ENCODE measurements at regions not wholly inside any gene's neighbourhood (a gene's known extent, or its start where the extent isn't known, plus 50 kb on each side); places are given as distances from the start of the nearest gene placed in this dataset.

DNA sequence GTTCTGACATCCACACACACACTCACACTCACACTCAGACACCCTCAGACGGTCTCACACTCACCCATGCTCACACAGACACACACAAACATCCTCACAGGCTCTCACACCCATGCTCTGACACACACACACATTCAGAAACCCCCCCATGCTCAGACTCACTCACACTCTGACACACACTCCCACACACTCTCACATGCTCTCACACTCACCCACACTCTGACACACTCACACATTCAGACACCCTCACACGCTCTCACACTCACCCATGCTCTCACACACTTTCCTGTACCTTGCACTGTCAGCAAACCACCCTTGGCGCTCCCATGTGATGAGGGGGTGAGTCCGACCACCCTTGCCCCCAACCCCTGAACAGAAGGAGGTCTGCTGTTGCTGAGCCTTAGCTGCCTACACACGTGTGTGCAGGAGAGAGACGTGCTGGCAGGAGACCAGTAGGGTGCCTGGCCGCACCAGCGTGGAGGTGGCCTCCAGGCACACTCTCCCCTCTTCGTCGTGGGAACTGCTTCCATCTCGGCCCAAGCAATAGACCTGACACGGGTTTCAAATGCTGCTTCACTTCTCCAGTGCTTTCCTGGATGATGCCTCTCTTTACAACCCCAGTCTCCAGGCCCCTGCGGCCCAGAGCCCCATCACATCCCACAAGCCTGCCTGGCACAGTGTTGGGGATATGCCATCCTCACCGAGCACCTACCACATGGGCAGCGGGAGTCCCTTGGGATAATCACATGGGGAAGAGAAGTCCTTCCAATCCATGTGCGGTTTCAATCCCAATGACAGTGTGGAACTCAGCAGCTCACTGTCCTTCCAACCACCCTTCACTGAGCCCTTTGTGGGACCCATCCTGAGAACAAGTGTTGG is 267.8 kb upstream of the FOXF1 start:
- WGBS, 2 donors, result 75 to 86% methylated on average over 9 to 16 of the region's 16 CpGs
- no peaks in the 10 kb centered on the region for H3K4me1 ChIP-seq
- no peak overlapping the region for H3K4me3 ChIP-seq (replicated peaks in 1 of 3)
- H3K9me3 ChIP-seq, result no peaks in the 10 kb centered on the region
- TF ChIP-seq POLR2A (IDR thresholded peaks at IDR 0.05), result no peak
- TF ChIP-seq, protein P1, sequence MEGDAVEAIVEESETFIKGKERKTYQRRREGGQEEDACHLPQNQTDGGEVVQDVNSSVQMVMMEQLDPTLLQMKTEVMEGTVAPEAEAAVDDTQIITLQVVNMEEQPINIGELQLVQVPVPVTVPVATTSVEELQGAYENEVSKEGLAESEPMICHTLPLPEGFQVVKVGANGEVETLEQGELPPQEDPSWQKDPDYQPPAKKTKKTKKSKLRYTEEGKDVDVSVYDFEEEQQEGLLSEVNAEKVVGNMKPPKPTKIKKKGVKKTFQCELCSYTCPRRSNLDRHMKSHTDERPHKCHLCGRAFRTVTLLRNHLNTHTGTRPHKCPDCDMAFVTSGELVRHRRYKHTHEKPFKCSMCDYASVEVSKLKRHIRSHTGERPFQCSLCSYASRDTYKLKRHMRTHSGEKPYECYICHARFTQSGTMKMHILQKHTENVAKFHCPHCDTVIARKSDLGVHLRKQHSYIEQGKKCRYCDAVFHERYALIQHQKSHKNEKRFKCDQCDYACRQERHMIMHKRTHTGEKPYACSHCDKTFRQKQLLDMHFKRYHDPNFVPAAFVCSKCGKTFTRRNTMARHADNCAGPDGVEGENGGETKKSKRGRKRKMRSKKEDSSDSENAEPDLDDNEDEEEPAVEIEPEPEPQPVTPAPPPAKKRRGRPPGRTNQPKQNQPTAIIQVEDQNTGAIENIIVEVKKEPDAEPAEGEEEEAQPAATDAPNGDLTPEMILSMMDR (IDR thresholded peaks at IDR 0.05), result no peak
- H3K27ac ChIP-seq, result no peak overlapping the region
- no peaks in the 10 kb centered on the region for H3K36me3 ChIP-seq
- H3K27me3 ChIP-seq, result no peaks in the 10 kb centered on the region
- intact Hi-C loops (cut with DNase I), result no loop called here
- no peak for DNase-seq

DNA sequence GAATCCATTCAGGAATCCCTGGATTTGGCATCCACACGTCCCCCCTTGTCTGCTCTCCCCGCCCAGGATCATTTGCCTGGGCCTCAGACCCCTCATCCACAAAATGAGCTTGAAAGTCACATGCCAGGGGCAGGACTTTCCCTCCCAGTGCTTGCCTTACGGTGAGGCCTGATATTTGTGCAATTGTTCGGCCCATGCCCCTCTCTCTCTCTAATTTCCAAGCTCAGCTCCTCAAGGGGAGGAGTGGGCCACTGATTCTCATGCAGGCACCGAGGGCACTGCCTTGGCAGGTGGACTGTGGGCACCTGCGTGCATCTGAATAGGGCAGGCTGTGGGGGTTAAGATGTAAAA is 267.2 kb upstream of the FOXF1 start:
- H3K4me1 ChIP-seq, result no peaks in the 10 kb centered on the region
- H3K4me3 ChIP-seq (replicated peaks in 1 of 3), result no peak overlapping the region
- H3K36me3 ChIP-seq, result no peaks in the 10 kb centered on the region
- no peaks in the 10 kb centered on the region for H3K9me3 ChIP-seq
- TF ChIP-seq POLR2A (IDR thresholded peaks at IDR 0.05), result no peak
- TF ChIP-seq, protein P1 (IDR thresholded peaks at IDR 0.05), result no peak
- DNase-seq, result no peak
- H3K27me3 ChIP-seq, result no peaks in the 10 kb centered on the region
- 63 to 76% methylated on average over 6 of the region's 6 CpGs for WGBS, 2 donors
- no peak overlapping the region for H3K27ac ChIP-seq
- intact Hi-C loops (cut with DNase I), result no loop called here

DNA sequence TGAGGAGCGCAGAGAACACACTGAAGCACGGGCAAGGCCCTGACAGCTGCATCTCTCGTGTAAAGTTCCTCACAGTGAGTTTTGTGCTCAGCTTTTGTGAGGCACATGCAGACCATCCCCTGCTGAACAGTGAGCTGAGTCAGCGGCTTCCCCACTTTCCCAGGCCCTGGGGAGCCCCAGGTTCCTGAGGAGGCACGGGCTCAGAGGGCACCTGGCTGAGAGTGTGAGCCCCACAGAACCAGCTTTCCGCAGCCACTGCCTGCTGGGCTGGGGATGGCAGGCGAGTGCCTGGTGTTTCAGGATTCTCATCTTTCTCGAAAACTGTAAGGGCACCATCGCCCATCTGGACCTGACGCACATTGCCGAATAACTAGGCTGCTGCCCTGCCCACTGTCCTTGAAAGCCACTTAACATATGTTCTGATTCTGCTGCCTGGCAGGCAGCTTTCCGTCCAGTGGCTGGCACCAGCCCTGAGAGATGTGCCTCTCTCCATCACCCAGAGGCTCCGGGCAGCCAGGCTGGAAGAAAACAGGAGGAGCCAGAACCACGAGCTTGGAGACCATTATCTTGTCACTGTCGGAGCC is 266.7 kb upstream of the FOXF1 start:
- TF ChIP-seq, protein P1 (IDR thresholded peaks at IDR 0.05), result no peak
- no peak for TF ChIP-seq POLR2A (IDR thresholded peaks at IDR 0.05)
- Histone ChIP-seq H3K9me3 (no peaks in the 10 kb centered on the region), H3K27me3 (no peaks in the 10 kb centered on the region), H3K36me3 (no peaks in the 10 kb centered on the region), H3K4me3 (replicated peaks in 1 of 3) (no peak overlapping the region), H3K4me1 (no peaks in the 10 kb centered on the region), H3K27ac (peak overlapping the region in 1 of 3 donors; percentile 23)
- intact Hi-C loops (cut with DNase I), result no loop called here
- no peak for DNase-seq
- WGBS, 2 donors, result 74 to 78% methylated on average over 14 to 15 of the region's 15 CpGs

DNA sequence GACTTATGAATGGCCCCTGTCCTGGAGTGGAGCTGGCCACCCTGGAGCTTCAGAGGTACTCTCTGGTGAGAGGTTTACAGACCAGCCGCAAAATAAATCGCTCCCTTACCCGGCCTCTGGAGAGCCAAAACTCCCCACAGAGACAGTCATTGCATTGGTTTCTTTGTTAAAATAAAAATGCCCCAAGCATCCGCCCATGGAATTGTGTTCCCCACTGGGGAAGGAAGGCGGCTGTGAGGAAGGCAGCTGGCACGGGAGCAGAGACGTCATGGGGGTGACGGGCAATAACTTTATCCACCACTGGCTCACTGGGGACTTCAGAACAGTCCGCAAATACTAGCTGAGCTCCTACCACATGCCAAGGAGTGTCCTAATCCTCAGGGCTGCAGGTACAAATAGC is 266.2 kb upstream of the FOXF1 start:
- DNase-seq, result no peak
- Histone ChIP-seq H3K36me3 (no peaks in the 10 kb centered on the region), H3K27ac (peak overlapping the region in 1 of 3 donors; percentile 23), H3K4me1 (no peaks in the 10 kb centered on the region), H3K27me3 (no peaks in the 10 kb centered on the region), H3K4me3 (replicated peaks in 1 of 3) (no peak overlapping the region), H3K9me3 (no peaks in the 10 kb centered on the region)
- no peak for TF ChIP-seq POLR2A (IDR thresholded peaks at IDR 0.05)
- TF ChIP-seq, protein P1 (IDR thresholded peaks at IDR 0.05), result no peak
- intact Hi-C loops (cut with DNase I), result no loop called here
- WGBS, 2 donors, result 68 to 71% methylated on average over 9 of the region's 9 CpGs

DNA sequence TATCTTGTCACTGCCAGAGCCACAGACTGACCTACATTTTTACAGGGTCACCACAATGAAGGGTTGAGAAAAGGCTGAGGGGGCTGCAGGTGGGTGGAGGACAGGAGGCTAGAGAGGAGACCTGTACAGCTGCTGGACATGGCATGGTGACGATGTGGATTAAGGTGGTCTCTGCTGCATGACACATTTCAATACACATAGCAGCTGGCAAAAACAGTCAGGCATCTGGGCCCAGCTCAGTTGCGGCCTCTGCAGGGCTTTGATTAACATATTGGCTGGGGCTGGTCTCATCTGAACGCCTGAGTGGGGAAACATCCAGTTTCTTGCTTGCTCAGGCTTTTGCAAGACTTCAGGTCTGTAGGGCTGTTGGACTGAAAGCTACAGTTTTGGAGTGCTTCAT is 265.4 kb upstream of the FOXF1 start:
- DNase-seq, result no peak
- Histone ChIP-seq H3K4me3 (replicated peaks in 1 of 3) (no peak overlapping the region), H3K27ac (no peak overlapping the region), H3K4me1 (no peaks in the 10 kb centered on the region), H3K9me3 (no peaks in the 10 kb centered on the region), H3K27me3 (no peaks in the 10 kb centered on the region), H3K36me3 (no peaks in the 10 kb centered on the region)
- TF ChIP-seq, protein P1 (IDR thresholded peaks at IDR 0.05), result no peak
- no peak for TF ChIP-seq POLR2A (IDR thresholded peaks at IDR 0.05)
- 82 to 100% methylated on average over 3 of the region's 3 CpGs for WGBS, 2 donors
- intact Hi-C loops (cut with DNase I), result no loop called here
